ENCODE measurements at regions not wholly inside any gene's neighbourhood (a gene's known extent, or its start where the extent isn't known, plus 50 kb on each side); places are given as distances from the start of the nearest gene placed in this dataset.

GRCh38 chr5:74491586-74491985 is 148.9 kb downstream of the ENC1 start:
- no peak for TF ChIP-seq EP300 (IDR thresholded peaks at IDR 0.05; ENCODE audit: borderline replicate concordance)
- TF ChIP-seq, protein P1, sequence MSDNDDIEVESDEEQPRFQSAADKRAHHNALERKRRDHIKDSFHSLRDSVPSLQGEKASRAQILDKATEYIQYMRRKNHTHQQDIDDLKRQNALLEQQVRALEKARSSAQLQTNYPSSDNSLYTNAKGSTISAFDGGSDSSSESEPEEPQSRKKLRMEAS (IDR thresholded peaks at IDR 0.05) = no peak
- TF ChIP-seq, protein P2, sequence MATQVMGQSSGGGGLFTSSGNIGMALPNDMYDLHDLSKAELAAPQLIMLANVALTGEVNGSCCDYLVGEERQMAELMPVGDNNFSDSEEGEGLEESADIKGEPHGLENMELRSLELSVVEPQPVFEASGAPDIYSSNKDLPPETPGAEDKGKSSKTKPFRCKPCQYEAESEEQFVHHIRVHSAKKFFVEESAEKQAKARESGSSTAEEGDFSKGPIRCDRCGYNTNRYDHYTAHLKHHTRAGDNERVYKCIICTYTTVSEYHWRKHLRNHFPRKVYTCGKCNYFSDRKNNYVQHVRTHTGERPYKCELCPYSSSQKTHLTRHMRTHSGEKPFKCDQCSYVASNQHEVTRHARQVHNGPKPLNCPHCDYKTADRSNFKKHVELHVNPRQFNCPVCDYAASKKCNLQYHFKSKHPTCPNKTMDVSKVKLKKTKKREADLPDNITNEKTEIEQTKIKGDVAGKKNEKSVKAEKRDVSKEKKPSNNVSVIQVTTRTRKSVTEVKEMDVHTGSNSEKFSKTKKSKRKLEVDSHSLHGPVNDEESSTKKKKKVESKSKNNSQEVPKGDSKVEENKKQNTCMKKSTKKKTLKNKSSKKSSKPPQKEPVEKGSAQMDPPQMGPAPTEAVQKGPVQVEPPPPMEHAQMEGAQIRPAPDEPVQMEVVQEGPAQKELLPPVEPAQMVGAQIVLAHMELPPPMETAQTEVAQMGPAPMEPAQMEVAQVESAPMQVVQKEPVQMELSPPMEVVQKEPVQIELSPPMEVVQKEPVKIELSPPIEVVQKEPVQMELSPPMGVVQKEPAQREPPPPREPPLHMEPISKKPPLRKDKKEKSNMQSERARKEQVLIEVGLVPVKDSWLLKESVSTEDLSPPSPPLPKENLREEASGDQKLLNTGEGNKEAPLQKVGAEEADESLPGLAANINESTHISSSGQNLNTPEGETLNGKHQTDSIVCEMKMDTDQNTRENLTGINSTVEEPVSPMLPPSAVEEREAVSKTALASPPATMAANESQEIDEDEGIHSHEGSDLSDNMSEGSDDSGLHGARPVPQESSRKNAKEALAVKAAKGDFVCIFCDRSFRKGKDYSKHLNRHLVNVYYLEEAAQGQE (IDR thresholded peaks at IDR 0.05; ENCODE audit: low read depth) = no peak
- no peak for TF ChIP-seq ZBTB7A (IDR thresholded peaks at IDR 0.05; ENCODE audit: low read depth)
- TF ChIP-seq TAF1 (IDR thresholded peaks at IDR 0.05; ENCODE audit: low read depth) = no peak
